ENCODE measurements at regions not wholly inside any gene's neighbourhood (a gene's known extent, or its start where the extent isn't known, plus 50 kb on each side); places are given as distances from the start of the nearest gene placed in this dataset.

DNA sequence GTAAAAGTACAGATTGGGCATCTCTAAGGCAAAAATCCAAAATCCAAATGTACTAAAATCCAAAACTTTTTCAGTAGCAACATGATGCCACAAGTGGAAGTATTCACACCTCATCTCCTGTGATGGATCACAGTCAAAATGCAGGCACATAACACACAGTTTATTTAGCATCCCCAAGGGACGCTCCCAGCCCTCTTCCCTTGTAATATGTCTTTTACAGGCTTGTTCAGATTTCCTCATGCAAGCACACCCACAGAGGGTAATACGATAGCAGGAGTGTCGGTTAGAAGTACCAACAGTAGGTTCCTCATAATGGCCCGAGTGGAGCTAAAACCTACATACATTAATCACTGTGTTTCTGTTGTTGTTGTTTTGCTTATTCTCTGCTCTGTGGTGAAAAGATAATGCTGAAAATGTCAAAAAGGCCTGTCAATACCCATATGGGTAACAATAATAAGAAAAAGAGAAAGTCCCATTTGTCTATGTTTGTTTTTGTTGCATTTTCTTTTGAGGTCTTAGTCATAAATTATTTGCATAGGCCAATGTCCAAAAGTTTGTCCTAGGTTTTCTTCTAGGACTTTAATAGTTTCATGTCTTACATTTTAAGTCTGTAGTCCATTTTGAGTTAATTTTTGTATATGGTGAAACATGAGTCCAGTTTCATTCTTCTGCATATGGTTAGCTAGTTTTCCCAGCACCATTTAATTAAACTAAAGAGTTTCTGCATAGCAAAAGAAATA, 133.1 kb downstream of the LRIG3 start:
- TF ChIP-seq, protein P1, sequence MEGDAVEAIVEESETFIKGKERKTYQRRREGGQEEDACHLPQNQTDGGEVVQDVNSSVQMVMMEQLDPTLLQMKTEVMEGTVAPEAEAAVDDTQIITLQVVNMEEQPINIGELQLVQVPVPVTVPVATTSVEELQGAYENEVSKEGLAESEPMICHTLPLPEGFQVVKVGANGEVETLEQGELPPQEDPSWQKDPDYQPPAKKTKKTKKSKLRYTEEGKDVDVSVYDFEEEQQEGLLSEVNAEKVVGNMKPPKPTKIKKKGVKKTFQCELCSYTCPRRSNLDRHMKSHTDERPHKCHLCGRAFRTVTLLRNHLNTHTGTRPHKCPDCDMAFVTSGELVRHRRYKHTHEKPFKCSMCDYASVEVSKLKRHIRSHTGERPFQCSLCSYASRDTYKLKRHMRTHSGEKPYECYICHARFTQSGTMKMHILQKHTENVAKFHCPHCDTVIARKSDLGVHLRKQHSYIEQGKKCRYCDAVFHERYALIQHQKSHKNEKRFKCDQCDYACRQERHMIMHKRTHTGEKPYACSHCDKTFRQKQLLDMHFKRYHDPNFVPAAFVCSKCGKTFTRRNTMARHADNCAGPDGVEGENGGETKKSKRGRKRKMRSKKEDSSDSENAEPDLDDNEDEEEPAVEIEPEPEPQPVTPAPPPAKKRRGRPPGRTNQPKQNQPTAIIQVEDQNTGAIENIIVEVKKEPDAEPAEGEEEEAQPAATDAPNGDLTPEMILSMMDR (IDR thresholded peaks at IDR 0.05): no peak
- TF ChIP-seq POLR2A (IDR thresholded peaks at IDR 0.05) (no peak), POLR2AphosphoS5 (IDR thresholded peaks at IDR 0.05) (no peak)

Data from gastroesophageal sphincter (tissue), 3 donors.